ENCODE measurements at regions not wholly inside any gene's neighbourhood (a gene's known extent, or its start where the extent isn't known, plus 50 kb on each side); places are given as distances from the start of the nearest gene placed in this dataset.
"Not testable (repeated sequence)": the region's sequence is repeated elsewhere in the genome, so short reads cannot be mapped to it uniquely, and the experiment has no call there.

DNA sequence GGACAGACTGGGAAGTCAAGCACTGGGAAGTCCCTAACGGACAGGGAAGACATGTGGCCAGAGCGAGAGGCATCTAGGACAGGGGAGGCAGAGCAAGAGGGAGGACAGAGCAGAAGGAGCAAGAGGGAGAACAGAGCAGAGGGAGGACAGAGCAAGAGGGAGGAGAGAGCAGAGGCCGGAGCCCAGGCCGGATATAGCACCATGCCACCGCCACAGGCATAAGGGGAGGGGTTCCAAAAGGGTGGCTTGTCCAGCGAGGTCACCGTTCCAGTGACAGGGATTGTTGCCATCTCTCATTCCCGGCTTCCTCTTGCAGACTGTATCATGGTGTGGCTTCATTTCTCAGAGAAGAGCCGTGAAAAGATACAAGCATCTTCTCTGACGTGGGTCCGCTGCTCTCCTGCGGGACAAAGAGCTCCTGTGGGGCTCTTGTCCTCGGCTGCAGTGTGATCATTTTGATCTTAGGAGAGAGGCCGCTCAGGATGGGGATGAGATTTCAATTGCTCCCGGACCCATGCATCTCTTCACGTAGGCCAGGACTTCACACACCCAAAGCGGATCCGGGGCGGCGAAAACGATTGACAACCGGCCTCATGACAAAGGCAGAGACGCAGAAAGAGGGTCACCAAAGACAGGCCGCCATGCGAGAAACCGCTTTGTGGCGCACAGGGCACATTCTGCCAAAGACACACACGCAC is 160.6 kb upstream of the ZNF337 start:
- intact Hi-C loops (cut with DNase I) = not testable (repeated sequence)

DNA sequence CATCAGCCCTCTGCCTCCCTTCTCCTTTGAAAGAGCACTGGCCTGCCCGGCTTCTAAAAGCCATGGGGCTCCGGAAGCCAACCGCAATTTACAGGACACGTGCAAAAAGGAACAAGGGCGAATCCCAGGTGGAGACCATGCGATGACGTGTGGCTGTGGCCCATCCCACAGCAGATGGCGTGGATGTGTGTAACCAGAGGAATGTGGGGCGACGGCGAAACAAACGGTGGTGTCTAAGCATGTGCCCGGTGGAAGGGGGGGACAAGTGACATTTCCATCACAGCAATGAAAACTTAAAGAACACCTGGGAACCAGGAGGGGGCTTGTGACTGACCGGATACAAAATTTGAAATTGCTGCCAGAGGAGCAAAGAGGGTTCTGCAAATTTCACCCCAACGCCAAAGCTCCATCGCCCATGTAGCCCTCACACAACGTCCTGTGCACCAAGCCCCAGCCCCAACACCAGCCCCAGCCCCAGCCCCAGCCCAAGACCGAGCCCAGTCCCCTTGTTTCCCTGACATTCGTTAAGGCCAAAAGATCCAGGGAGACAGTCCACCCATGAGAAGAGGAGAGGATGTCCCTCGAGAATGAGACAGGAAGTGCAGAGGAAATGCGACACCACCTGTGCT is 159.7 kb upstream of the ZNF337 start:
- DNase-seq (ENCODE audit: low spot score) = peak; percentile 79
- intact Hi-C loops (cut with DNase I) = no loop called here

More for the DNA sequence above, 160.6 kb upstream of the ZNF337 start:
- peak; percentile 47 for DNase-seq (ENCODE audit: low spot score)

DNA sequence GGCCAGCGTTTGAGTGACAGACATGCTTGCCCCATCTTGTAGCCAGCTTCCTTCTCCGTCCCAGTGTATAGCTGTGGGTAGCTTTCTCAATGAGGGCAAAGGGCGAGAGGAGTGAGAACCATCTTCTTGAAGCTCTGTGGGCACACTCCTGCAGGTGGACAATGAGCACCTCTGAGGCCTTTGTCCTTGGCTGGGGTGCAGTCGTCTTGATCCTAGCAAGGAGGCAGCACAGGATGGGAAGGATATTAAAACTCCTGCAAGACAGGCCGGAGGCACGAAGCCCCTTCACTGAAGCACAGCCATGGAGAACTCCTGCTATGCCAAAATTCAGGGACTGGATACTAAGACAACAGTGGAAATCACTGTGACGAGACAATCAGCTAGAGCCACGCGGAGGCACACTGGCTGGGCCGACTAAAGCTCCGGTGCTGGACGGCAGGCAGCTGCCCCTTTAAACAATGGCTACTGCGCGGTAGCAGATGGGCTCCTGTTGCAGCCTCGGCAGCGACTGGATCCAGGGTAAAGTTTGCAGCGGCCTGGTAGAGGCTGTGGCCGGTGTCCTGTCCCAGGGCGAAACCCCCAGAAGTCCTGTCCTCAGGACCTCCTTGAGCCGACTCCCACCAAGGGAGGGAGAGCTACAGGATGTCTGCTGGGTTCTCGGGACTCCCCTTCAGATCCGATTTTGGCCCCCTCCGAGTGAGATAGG is 159.0 kb upstream of the ZNF337 start:
- intact Hi-C loops (cut with DNase I) = not testable (repeated sequence)
- peak; percentile 65 for DNase-seq (ENCODE audit: low spot score)

DNA sequence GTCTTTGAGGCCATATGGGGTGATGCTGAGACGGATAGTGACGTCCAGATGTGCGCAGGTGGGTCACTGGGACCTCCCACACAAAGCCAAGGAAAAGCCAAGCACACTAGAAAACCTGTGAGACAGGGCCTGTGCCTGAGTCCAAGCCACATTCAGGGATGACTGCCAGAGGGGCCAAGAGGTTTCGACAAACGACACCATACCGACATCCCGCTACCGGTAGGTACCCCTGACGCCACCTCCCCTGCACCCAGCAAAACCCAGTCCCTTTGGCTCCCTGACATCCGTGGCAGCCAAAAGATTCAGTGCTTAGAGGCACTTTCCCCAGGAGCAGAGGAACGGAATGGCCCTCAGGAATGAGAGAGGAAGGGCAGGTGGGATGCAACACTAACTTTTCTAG is 158.0 kb upstream of the ZNF337 start:
- DNase-seq (ENCODE audit: low spot score) = peak; percentile 29
- intact Hi-C loops (cut with DNase I) = not testable (repeated sequence)

DNA sequence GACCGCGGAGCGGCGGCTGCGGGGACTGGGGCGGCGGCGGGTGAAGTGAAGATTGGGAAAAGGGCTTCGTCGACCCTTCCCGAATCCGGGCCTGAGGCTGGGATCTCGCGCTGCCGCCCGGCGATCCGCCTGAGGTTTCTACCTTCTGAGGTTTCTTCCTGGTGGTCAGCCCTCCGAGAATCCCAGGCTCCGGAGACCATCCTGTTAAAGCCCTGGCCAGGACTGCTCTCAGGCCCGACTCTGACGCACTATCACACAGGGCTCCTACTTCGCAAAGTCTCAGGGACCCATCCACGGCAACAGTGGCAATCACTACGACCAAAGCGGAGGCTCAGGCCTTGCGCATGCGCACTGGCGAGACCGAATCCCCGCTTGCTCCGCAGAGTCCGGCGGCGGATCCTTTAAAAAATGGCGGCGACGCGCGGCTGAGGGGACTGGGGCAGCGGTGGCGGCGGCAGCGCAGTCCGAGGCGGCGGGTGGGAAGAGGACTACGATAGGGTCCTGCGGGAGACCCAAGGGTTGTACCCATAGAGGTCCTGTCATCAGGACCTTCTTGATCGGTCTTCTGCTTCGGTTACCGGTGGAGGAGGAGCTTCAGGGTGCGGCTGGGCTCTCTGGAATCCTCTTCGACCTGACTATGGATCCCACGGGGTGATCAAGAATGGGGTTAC is 157.2 kb upstream of the ZNF337 start:
- DNase-seq (ENCODE audit: low spot score) = peak; percentile 91
- intact Hi-C loops (cut with DNase I) = not testable (repeated sequence)

DNA sequence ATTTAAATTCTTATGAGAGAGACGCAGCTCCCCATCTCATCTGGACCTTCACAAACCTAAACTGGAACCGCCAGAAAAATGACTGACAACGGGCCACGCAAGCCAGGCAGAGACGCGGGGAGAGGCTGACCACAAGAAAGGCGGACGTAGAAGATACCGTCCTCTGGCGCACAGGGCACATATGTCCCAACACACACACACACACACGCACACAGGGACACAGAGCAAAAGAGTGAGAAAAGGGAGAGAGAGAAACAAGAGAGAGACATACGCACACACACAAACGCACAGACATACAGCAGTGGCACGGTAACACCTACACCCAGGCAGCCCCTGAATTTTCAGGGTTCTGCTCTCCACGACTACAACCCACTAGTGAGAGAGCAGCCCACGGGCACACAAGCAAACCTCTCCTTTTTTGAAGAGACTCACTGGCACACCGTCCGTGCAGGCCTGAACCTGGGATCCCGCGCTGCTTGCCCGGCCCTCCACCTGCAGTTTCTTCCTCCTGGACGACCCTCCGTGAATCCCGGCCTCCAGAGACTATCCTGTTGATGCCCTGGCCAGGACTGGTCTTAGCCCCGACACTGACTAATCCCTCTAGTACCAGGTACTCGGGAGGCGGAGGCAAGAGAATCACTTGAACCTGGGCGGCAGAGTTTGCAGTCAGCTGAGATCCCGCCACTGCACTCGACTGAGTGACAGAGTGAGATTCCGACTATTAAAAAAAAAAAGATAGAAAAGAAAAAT is 156.5 kb upstream of the ZNF337 start:
- intact Hi-C loops (cut with DNase I) = not testable (repeated sequence)
- DNase-seq (ENCODE audit: low spot score) = peak; percentile 74

DNA sequence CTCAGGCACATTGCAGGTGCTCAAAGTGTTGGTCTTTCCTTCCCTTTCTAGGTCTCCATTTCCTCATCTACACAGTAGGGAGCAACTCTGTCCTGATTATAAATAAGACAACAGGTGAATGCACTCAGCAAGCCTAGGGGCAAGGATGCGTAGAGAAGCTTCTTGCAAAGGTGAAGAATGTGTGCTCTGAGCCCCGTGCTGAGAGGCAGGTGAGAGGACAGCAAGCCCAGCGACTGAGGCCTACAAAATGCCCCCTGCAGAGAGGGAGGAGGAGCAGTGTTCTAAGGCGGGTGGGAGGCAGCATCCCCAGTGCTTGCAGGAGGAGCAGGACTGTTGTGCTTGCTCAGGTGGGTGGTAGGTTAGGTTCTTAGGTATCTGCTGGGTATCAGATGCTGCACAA is 153.5 kb upstream of the ZNF337 start:
- intact Hi-C loops (cut with DNase I) = not testable (repeated sequence)
- peak; percentile 71 for DNase-seq (ENCODE audit: low spot score)

DNA sequence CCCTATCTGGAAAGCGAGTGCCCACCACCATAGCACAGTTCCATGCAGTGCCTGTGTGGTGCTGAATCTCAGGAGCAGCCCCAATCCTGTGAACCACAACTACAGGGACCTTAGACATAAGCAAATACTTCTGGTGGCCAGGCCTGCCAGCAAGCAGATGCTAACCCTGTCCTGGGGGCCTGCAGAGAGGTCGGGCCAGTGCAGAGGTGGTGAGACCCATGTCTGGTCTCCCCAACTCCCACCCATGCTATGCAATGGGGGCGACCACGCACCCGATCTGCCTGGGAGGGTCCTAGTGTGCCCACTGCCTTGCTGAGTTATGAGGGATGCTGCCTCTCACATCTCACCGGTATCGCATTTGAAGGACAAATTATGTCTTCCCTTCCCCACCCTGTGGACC is 151.6 kb upstream of the ZNF337 start:
- DNase-seq (ENCODE audit: low spot score) = peak; percentile 72
- intact Hi-C loops (cut with DNase I) = no loop called here

DNA sequence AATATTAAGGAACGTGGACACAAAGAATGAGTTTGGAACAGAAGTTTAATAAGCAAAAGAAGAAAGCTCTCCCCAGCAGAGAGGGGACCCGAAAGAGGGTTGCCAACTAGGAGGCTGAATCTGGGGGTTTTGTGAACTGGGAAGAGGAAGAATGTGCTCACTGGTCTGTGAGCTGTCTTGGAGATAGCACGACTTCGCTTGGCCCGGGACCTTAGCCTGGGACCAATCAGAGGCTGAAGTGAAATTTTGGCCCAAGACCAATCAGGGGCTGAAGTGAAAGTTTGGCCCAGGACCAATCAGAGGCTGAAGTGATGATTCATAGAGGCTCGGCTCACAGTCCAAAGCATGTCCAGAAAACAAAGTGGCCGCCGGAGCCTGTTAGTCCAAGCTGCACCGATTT is 148.0 kb upstream of the ZNF337 start:
- intact Hi-C loops (cut with DNase I); DNase-seq (ENCODE audit: low spot score): not testable (repeated sequence)

DNA sequence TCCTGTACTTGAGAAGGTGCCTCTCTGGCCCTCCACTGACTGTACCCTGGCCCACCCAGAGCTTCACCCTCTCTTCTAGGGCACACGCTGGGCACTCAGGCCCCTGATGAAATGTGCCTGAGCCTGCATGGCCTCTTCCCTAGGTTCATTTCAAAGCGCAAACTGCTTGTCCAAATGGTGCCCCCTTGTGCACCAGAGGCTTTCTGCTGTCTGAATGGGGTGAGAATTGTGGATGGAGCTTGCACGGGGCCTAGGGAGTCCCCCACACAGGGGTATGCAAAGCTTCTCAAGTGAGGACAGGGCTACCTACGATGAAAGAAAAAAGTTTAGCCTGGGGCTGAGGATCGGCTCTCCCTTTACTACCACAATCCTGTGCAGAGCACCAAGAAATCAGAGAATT is 116.9 kb upstream of the ZNF337 start:
- intact Hi-C loops (cut with DNase I); DNase-seq (ENCODE audit: low spot score): not testable (repeated sequence)

DNA sequence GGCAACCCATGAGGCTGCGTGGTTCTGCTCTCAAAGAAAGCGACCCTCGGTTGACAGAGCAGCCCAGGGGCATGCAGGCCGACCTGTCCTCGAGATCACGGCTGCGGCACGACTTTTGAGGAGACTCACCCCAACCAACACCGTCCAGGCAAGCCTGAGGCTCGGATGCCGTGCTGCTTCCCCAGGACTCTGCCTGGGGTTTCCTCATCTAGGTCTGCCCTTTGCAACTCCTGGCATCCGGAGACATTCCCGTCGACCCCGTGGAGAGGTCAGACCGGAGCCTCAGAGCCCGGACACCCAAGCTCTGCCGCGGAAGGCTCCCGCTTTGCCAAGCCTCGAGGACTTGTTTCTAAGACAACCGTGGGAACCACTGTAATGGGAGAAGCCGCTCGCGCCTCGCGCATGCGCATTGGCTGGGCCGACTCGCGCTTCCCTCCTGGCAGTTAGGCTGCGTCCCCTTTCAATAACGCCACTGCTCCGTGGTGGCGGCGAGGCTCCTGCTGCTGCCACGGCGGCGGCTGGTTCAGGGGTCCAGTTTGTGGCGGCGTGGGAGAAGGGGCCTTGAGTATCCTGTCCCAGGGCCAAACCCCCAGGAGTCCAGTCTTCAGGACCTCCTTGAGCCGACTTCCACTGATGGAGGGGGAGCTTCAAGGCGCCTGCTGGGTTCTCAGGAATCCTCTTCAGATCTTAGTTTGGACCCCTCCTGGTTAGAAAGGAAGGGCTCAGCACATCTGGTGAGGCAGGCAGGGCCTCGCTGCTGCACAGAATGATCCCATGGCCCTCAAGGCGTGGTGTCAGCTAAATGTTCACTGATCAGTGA is 101.7 kb upstream of the ZNF337 start:
- DNase-seq (ENCODE audit: low spot score); intact Hi-C loops (cut with DNase I): not testable (repeated sequence)

DNA sequence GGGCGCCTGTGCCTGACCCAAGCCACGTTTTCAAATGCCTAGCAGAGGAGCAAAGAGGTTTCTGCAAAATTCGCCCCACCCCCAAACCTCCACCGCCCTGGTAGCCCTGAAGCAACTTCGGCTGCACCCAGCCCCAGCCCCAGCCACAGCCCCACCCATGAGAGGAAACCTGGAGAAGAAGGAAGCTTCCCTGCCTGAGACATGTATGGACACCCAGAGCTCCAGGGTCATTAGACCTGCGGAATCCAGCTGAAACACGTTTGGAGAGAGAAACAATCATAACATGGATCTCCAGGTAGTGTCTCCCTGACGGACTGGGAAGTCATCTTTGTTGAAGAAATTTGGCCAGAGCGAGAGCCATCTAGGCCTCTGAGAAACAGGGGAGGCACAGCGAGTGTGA is 100.4 kb upstream of the ZNF337 start:
- DNase-seq (ENCODE audit: low spot score); intact Hi-C loops (cut with DNase I): not testable (repeated sequence)

DNA sequence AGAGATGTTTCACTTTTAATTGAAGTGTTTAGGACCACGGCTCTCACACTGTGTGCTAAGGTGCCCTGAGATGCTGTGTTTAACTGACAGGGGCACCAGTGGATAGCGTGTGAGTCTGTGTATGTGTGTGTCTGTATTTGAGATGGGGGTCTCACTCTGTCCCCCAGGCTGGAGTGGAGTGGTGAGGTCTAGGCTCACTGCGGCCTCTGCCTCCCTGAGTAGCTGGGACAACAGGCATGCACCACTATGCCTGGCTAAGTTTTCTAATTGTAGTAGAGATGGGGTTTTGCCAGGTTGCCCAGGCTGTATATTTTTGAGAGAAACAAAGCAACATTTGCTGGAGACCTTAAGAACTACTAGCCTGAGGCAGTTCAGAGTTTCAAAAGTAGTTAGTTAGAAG is 80.6 kb upstream of the ZNF337 start:
- DNase-seq (ENCODE audit: low spot score); intact Hi-C loops (cut with DNase I): not testable (repeated sequence)

DNA sequence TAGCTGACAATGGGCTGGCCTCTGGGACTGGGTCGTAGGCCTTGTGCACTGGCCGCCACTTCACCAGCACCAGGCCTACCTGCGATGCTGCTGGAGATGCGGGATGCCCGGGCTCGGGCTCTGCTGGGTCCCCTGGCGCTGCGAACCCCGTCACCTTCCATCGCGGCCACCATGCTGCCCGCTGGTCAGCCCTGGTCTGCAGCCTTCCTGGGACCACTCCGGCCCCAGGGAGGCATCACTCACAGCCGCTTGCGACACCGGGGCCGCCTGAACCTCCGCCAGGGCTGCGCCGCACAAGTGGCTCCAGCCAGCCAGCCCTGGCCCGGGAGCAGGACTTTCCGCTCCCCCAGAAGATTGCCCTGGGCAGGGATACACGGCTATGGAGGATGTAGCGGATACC is 78.1 kb upstream of the ZNF337 start:
- intact Hi-C loops (cut with DNase I) = not testable (repeated sequence)
- DNase-seq (ENCODE audit: low spot score) = peak; percentile 78

DNA sequence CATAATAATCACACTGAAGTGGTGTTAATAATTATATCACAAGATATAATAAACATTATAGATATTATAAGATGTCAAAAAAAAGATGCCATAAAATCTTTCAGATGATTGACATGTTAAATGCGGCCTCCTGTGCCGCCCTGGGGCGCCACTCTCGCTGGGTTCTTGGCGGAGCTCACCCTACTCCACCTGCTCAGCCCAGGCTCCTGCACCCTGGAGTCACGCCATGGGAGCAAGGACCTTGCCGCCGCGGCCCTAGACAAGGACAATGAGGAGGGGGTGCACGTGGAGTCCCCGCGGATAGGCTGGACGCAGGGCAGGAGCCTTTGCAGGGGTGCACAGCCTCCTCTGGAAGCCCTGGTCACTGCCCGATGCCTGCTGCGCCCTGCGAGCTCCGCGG is 77.5 kb upstream of the ZNF337 start:
- intact Hi-C loops (cut with DNase I); DNase-seq (ENCODE audit: low spot score): not testable (repeated sequence)

DNA sequence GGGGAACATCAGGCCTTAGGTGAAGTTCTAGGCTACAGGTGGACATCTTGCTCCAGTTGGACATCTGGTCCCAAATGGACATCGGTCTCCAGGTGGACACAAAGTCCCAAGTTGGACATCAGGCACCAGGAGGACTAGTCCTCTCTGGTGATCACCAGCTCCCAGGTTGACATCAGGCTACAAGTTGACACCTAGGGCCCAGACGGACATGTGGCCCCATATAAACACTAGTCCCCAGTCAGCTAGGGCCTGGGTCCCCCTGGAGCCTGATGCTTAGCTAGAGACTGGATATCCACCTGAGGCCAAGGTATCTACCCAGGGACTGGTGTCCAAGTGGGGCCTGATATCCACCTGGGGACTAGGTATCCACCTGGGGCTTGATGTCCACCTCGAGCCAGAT is 75.8 kb upstream of the ZNF337 start:
- intact Hi-C loops (cut with DNase I); DNase-seq (ENCODE audit: low spot score): not testable (repeated sequence)

DNA sequence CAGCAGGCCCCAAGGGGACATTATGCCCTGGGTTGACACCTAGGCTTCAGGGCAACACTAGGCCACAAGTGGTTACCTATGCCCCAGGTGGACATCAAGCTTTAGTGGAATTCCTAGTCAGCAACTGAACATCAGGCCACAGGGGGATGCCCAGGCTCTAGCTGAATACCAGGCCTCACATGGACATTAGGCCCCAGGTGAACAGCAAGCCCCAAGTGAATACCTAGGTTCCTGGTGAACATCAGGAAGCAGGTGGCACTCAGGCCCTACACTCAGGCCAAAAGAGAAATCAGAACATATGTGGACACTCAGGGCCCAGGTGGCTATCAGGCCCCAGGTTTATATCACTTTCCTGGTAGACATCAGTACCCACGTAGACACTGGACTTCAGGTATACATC is 75.2 kb upstream of the ZNF337 start:
- DNase-seq (ENCODE audit: low spot score); intact Hi-C loops (cut with DNase I): not testable (repeated sequence)

DNA sequence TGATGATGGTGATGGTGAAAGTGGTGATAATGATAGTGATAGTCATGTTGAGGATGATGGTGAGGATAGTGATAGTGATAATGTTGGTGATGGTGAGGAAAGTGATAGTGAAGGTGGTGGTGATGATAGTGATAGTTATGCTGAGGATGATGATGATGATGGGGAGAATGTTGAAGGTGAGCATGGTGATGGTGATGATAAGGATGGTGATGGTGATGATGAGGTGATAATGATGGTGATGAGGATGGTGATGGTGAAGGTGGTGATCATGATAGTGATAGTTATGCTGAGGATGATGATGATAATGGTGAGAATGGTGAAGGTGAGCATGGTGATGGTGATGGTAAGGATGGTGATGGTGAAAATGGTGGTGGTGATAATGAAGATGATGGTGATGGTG is 64.9 kb upstream of the ZNF337 start:
- no peak for DNase-seq (ENCODE audit: low spot score)
- intact Hi-C loops (cut with DNase I) = no loop called here
